Upper lobe of right lung (tissue), 1 donor: ENCODE measurements at regions not wholly inside any gene's neighbourhood (a gene's known extent, or its start where the extent isn't known, plus 50 kb on each side); places are given as distances from the start of the nearest gene placed in this dataset.

Experiments used
- ATAC-seq: fragments of 200-7000 bp; cut with Tn5 transposase; one replicate; pipeline ENCODE4 v1.9.1; 2020; ENCODE audit warnings: mild to moderate bottlenecking, moderate library complexity
- DNase-seq: peaks from one replicate; pipeline ENCODE4 v3.0.0-alpha.2; 2020
- H3K27ac ChIP-seq: fragments of 200-600 bp; one replicate; pipeline ENCODE4 v1.8.0; 2022
- H3K27me3 ChIP-seq: fragments of 200-600 bp; one replicate; pipeline ENCODE4 v1.8.0; 2022; ENCODE audit warnings: mild to moderate bottlenecking
- H3K36me3 ChIP-seq: fragments of 200-600 bp; one replicate; pipeline ENCODE4 v1.8.0; 2022
- H3K4me1 ChIP-seq: fragments of 200-600 bp; one replicate; pipeline ENCODE4 v1.8.0; 2022
- H3K4me3 ChIP-seq: fragments of 200-600 bp; one replicate; pipeline ENCODE4 v1.8.0; 2022; ENCODE audit warnings: mild to moderate bottlenecking
- H3K9me3 ChIP-seq: fragments of 200-600 bp; one replicate; pipeline ENCODE4 v1.8.0; 2022
- CTCF ChIP-seq: fragments of 200-600 bp; IDR thresholded peaks from one replicate; pipeline ENCODE4 v1.8.0; 2022; ENCODE audit warnings: antibody characterized with exemption
- intact Hi-C: fragments of 100-400 bp; cut with DNase I; formaldehyde crosslinking; loops from one replicate; pipeline ENCODE4 v1.11.0; 2022
- donor health status: DM: no; HTN: yes; CAD: no; lungs with severe emphysema.

GRCh38 chr13:37295573-37295972 is 190.1 kb upstream of the CSNK1A1L start:
- Histone ChIP-seq H3K4me1 (no peaks in the 10 kb centered on the region), H3K27me3 (no peaks in the 10 kb centered on the region), H3K36me3 (no peaks in the 10 kb centered on the region), H3K9me3 (no peaks in the 10 kb centered on the region), H3K4me3 (no peak overlapping the region), H3K27ac (no peak overlapping the region)
- ATAC-seq (no peak), DNase-seq (no peak)
- TF ChIP-seq CTCF, result no peak
- intact Hi-C loops, result no loop called here

DNA sequence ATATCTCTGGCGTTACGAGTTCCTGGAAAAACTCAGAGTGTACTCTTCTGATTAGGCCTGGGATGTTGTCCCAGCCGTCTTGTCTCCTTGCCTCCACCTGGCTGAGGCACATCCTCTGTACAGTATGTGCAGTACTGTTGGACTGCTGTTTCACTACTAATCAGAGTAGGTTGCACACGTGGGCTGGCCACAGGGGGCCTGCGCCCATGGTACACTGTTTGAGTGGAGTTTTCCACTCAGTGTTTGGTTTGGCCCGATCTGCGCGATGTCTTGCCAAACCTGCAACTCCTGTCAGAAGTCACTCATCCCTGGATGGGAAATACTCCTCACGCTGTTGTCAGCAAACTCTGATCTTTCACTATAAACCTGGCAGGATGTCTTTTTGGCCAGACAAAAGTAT is 189.6 kb upstream of the CSNK1A1L start:
- no peaks in the 10 kb centered on the region for H3K36me3 ChIP-seq
- ATAC-seq, result peak; percentile 45
- H3K9me3 ChIP-seq, result no peaks in the 10 kb centered on the region
- DNase-seq, result no peak
- H3K27ac ChIP-seq, result no peak overlapping the region
- H3K4me1 ChIP-seq, result no peaks in the 10 kb centered on the region
- H3K27me3 ChIP-seq, result no peaks in the 10 kb centered on the region
- no peak for TF ChIP-seq CTCF
- intact Hi-C loops, result no loop called here
- H3K4me3 ChIP-seq, result no peak overlapping the region

- Histone ChIP-seq H3K9me3 (no peaks in the 10 kb centered on the region), H3K36me3 (no peaks in the 10 kb centered on the region), H3K27me3 (no peaks in the 10 kb centered on the region), H3K4me1 (no peaks in the 10 kb centered on the region), H3K27ac (no peak overlapping the region), H3K4me3 (no peak overlapping the region)
- no peak for DNase-seq
- no peak for ATAC-seq
- intact Hi-C loops, result no loop called here
- TF ChIP-seq CTCF, result no peak
Measured at GRCh38 chr13:37294472-37294871, 189.0 kb upstream of the CSNK1A1L start.

- Histone ChIP-seq H3K27ac (no peak overlapping the region), H3K36me3 (no peaks in the 10 kb centered on the region), H3K27me3 (no peaks in the 10 kb centered on the region), H3K9me3 (no peaks in the 10 kb centered on the region), H3K4me1 (no peaks in the 10 kb centered on the region), H3K4me3 (no peak overlapping the region)
- DNase-seq (no peak), ATAC-seq (no peak)
- TF ChIP-seq CTCF, result no peak
- intact Hi-C loops, result no loop called here
Measured at GRCh38 chr13:37293295-37293694, 187.8 kb upstream of the CSNK1A1L start.

DNA sequence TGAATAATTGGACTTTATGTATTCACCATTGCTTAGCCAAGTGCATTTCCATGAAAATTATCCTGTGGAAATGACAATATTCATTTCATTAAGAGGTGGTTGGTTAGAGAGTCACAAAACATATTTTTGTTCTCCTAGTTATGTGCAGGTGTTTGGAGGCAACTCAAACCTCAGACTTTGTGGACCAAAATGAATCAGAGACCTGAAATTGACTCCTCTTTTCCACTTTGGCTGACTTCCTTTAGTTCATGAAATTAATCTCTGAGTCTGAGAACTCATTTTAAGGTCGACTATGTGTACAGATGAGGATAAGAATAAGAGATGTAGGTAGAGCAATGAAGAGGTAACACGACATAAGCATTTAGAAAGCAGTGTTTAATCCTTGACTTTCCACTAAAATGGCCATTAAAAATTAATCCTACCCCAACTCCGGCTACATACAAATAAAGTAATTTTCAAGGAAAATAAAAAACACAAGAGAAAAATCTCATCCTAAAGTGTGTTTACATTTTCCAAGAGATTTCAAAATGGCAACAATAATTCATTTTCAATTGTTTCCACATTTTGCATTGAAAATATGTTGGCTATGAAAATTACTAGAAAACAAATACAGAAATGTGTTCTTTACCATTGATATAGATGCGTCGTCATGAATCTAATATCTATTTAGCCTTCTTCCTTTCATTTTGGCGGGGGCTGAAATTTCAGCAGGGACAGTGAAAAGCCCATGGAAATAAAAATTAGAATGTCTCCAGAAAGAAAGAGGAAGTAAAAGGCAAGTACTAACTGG is 185.4 kb upstream of the CSNK1A1L start:
- H3K4me3 ChIP-seq, result no peak overlapping the region
- no peaks in the 10 kb centered on the region for H3K27me3 ChIP-seq
- no peaks in the 10 kb centered on the region for H3K9me3 ChIP-seq
- no peaks in the 10 kb centered on the region for H3K4me1 ChIP-seq
- ATAC-seq (no peak), DNase-seq (no peak)
- no peak for TF ChIP-seq CTCF
- intact Hi-C loops, result no loop called here
- H3K27ac ChIP-seq, result no peak overlapping the region
- H3K36me3 ChIP-seq, result no peaks in the 10 kb centered on the region
